IMR-90 (cell line): ENCODE measurements at regions not wholly inside any gene's neighbourhood (a gene's known extent, or its start where the extent isn't known, plus 50 kb on each side); places are given as distances from the start of the nearest gene placed in this dataset.

Experiments used
- ATAC-seq: fragments of 200-7000 bp; cut with Tn5 transposase; 2 replicates; pipeline ENCODE4 v1.9.1; 2020; ENCODE audit warnings: low read depth, mild to moderate bottlenecking, moderate library complexity
- BruUV-seq: library from RNA; stranded (reverse); fragments of 400-500 nt; replicated peaks from 2 replicates; lab custom pipeline; 2021; lab: Mats Ljungman, UMichigan
- CTCF ChIA-PET: fragments of 300-600 bp; formaldehyde crosslinking; extraction: SDS; loops from one replicate; lab custom pipeline; 2021; ENCODE audit warnings: antibody characterized with exemption; lab: Yijun Ruan, JAX
- POLR2A ChIA-PET: fragments of 300-600 bp; sonication (Branson Sonifier 250); formaldehyde crosslinking; loops from one replicate; lab custom pipeline; 2022; ENCODE audit warnings: antibody characterized with exemption; ENCODE audit not compliant: unreplicated experiment; lab: Charles Lee
- DNase-seq: peaks from one replicate; pipeline ENCODE4 v3.0.0; 2013
- H2AFZ ChIP-seq: replicated peaks from 2 replicates; pipeline ENCODE3; 2013; ENCODE audit warnings: low read length, mild to moderate bottlenecking; ENCODE audit not compliant: poor library complexity
- H2AK5ac ChIP-seq: 2 replicates; pipeline ENCODE4 v1.6.1; 2013; ENCODE audit warnings: low read depth, low read length, inconsistent platforms
- H2AK9ac ChIP-seq: replicated peaks from 2 replicates; pipeline ENCODE3; 2013; ENCODE audit warnings: mild to moderate bottlenecking, low read depth, low read length, moderate library complexity; ENCODE audit not compliant: poor library complexity
- H2BK120ac ChIP-seq: 2 replicates; pipeline ENCODE4 v1.6.1; 2013; ENCODE audit warnings: low read depth, low read length, inconsistent platforms
- H2BK15ac ChIP-seq: 3 replicates; pipeline ENCODE4 v1.6.1; 2013; ENCODE audit warnings: low read depth, low read length, inconsistent platforms
- H2BK20ac ChIP-seq: 2 replicates; pipeline ENCODE4 v1.6.1; 2013; ENCODE audit warnings: low read depth, mild to moderate bottlenecking, inconsistent platforms, low read length, moderate library complexity
- H2BK5ac ChIP-seq: 2 replicates; pipeline ENCODE4 v1.6.1; 2013; ENCODE audit warnings: mild to moderate bottlenecking, low read depth, low read length, inconsistent platforms; ENCODE audit not compliant: poor library complexity, severe bottlenecking
- H3K14ac ChIP-seq: replicated peaks from 2 replicates; pipeline ENCODE4 v1.6.1; 2013; ENCODE audit warnings: low read depth, low read length, inconsistent platforms
- H3K18ac ChIP-seq: 2 replicates; pipeline ENCODE4 v1.6.1; 2013; ENCODE audit warnings: low read depth, low read length, control low read depth
- H3K23ac ChIP-seq: 2 replicates; pipeline ENCODE4 v1.6.1; 2013; ENCODE audit warnings: low read depth, low read length, inconsistent platforms
- H3K27ac ChIP-seq: 2 replicates; pipeline ENCODE4 v1.5.1; 2013; ENCODE audit warnings: mild to moderate bottlenecking, control low read depth, low read length; ENCODE audit not compliant: insufficient read depth
- H3K27me3 ChIP-seq: 2 replicates; pipeline ENCODE4 v1.6.1; 2013; ENCODE audit warnings: low read length; ENCODE audit not compliant: control insufficient read depth, insufficient read depth
- H3K36me3 ChIP-seq: 2 replicates; pipeline ENCODE4 v1.6.1; 2013; ENCODE audit warnings: low read length, mixed read lengths; ENCODE audit not compliant: control insufficient read depth, insufficient read depth
- H3K4ac ChIP-seq: 2 replicates; pipeline ENCODE4 v1.6.1; 2013; ENCODE audit warnings: low read depth, low read length, inconsistent platforms
- H3K4me1 ChIP-seq: 2 replicates; pipeline ENCODE4 v1.6.1; 2013; ENCODE audit warnings: low read length, mixed read lengths; ENCODE audit not compliant: control insufficient read depth, insufficient read depth
- H3K4me2 ChIP-seq: 2 replicates; pipeline ENCODE4 v1.6.1; 2013; ENCODE audit warnings: low read depth, mild to moderate bottlenecking, control low read depth, low read length, moderate library complexity
- H3K4me3 ChIP-seq: 2 replicates; pipeline ENCODE4 v1.5.1; 2013; ENCODE audit warnings: low read depth, mild to moderate bottlenecking, control low read depth, low read length, moderate library complexity; ENCODE audit not compliant: insufficient read depth
- H3K56ac ChIP-seq: 2 replicates; pipeline ENCODE4 v1.6.1; 2013; ENCODE audit warnings: low read length, inconsistent platforms; ENCODE audit not compliant: insufficient read depth; ENCODE audit errors: extremely low read depth
- H3K79me1 ChIP-seq, 2 experiments: 2 replicates each; pipeline ENCODE4 v1.6.1; 2013; ENCODE audit warnings: low read length in 2 of 2, inconsistent platforms in 1 of 2, low read depth in 1 of 2
- H3K9ac ChIP-seq: 2 replicates; pipeline ENCODE4 v1.6.1; 2013; ENCODE audit warnings: low read depth, low read length, control low read depth
- H3K9me1 ChIP-seq: 2 replicates; pipeline ENCODE4 v1.6.1; 2013; ENCODE audit warnings: low read length, inconsistent platforms; ENCODE audit not compliant: insufficient read depth
- H3K9me3 ChIP-seq: 2 replicates; pipeline ENCODE4 v1.6.1; 2013; ENCODE audit warnings: low read length; ENCODE audit not compliant: control insufficient read depth, insufficient read depth
- H4K20me1 ChIP-seq: 2 replicates; pipeline ENCODE4 v1.6.1; 2013; ENCODE audit warnings: low read length, inconsistent platforms; ENCODE audit not compliant: insufficient read depth
- H4K5ac ChIP-seq: 2 replicates; pipeline ENCODE4 v1.6.1; 2013; ENCODE audit warnings: mild to moderate bottlenecking, low read depth, low read length, control low read depth
- H4K8ac ChIP-seq, 2 experiments: 2 replicates each; pipeline ENCODE4 v1.6.1; 2013; ENCODE audit warnings: low read depth in 2 of 2, low read length in 2 of 2, control low read depth in 1 of 2, inconsistent platforms in 1 of 2
- H4K91ac ChIP-seq: 2 replicates; pipeline ENCODE4 v1.6.1; 2013; ENCODE audit warnings: low read depth, low read length, inconsistent platforms; ENCODE audit not compliant: insufficient read depth
- BHLHE40 ChIP-seq: fragments of 150-350 bp; IDR thresholded peaks from 2 replicates; pipeline ENCODE4 v1.6.1; 2016; ENCODE audit warnings: mild to moderate bottlenecking, low read depth, low read length
- CEBPB ChIP-seq: IDR thresholded peaks from 2 replicates; pipeline ENCODE4 v1.6.1; 2012; ENCODE audit warnings: low read depth, low read length, improper control_type of control experiment
- CHD1 ChIP-seq: IDR thresholded peaks from 2 replicates; pipeline ENCODE4 v1.6.1; 2012; ENCODE audit warnings: low read depth, low read length, improper control_type of control experiment
- FOS ChIP-seq: fragments of 150-350 bp; IDR thresholded peaks from 2 replicates; pipeline ENCODE4 v1.6.1; 2016; ENCODE audit warnings: low read depth, low read length
- MAFK ChIP-seq: IDR thresholded peaks from 2 replicates; pipeline ENCODE4 v1.6.1; 2012; ENCODE audit warnings: low read depth, low read length, improper control_type of control experiment
- MAZ ChIP-seq: IDR thresholded peaks from 2 replicates; pipeline ENCODE4 v1.6.1; 2012; ENCODE audit warnings: low read depth, mild to moderate bottlenecking, low read length, improper control_type of control experiment, moderate library complexity, borderline replicate concordance
- MXI1 ChIP-seq: IDR thresholded peaks from 2 replicates; pipeline ENCODE4 v1.6.1; 2012; ENCODE audit warnings: low read depth, mild to moderate bottlenecking, low read length, moderate library complexity, borderline replicate concordance
- NFE2L2 ChIP-seq: fragments of 150-350 bp; IDR thresholded peaks from 2 replicates; pipeline ENCODE4 v1.6.1; 2016; ENCODE audit warnings: low read depth, mild to moderate bottlenecking, low read length
- POLR2A ChIP-seq: IDR thresholded peaks from 2 replicates; pipeline ENCODE4 v1.6.1; 2012; ENCODE audit warnings: mild to moderate bottlenecking, low read depth, low read length
- RAD21 ChIP-seq: IDR thresholded peaks from 2 replicates; pipeline ENCODE4 v1.6.1; 2012; ENCODE audit warnings: low read length, improper control_type of control experiment
- RCOR1 ChIP-seq: IDR thresholded peaks from 2 replicates; pipeline ENCODE4 v1.6.1; 2012; ENCODE audit warnings: mild to moderate bottlenecking, low read length, improper control_type of control experiment; ENCODE audit not compliant: insufficient replicate concordance
- RFX5 ChIP-seq: IDR thresholded peaks from 2 replicates; pipeline ENCODE4 v1.8.0; 2012; ENCODE audit warnings: low read depth, mild to moderate bottlenecking, low read length, moderate library complexity
- SMC3 ChIP-seq: fragments of 150-350 bp; IDR thresholded peaks from 2 replicates; pipeline ENCODE4 v1.6.1; 2016; ENCODE audit warnings: low read depth, mild to moderate bottlenecking, antibody characterized with exemption, low read length, moderate library complexity
- WGBS, 2 experiments: methylation state at CpG; one replicate each; pipeline versions ENCODE4 v1.1.5 to v1.1.7; 2013; ENCODE audit warnings: missing lambda C conversion rate in 2 of 2; ENCODE audit not compliant: insufficient read length in 1 of 2; ENCODE audit errors: extremely low coverage in 2 of 2; 5-methylcytosine and 5-hydroxymethylcytosine counted together
- dilution Hi-C: fragments of 300-500 bp; cut with HindIII; formaldehyde crosslinking; loops from one replicate; pipeline ENCODE4 v1.14.3; 2018; ENCODE audit warnings: low sequenced_read_pairs; ENCODE audit not compliant: unreplicated experiment
- in situ Hi-C: fragments of 300-500 bp; cut with MboI; formaldehyde crosslinking; loops from 3 replicates; pipeline ENCODE4 v1.14.3; 2019; ENCODE audit warnings: low sequenced_read_pairs, inconsistent platforms, mixed read lengths
- intact Hi-C: fragments of 100-400 bp; cut with micrococcal nuclease; formaldehyde crosslinking; loops from 2 replicates; pipeline ENCODE4 v1.10.0; 2022
- TF ChIP-seq, protein P1 (sequence below): conservative IDR thresholded peaks from 2 replicates; pipeline ENCODE4 v1.5.1; 2012; ENCODE audit warnings: mild to moderate bottlenecking, low read depth, low read length, improper control_type of control experiment
- TF ChIP-seq, protein P2 (sequence below): fragments of 150-350 bp; IDR thresholded peaks from 2 replicates; pipeline ENCODE4 v1.6.1; 2016; ENCODE audit warnings: low read depth, mild to moderate bottlenecking, low read length, moderate library complexity, borderline replicate concordance
- TF ChIP-seq, protein P3 (sequence below): fragments of 150-350 bp; IDR thresholded peaks from 2 replicates; pipeline ENCODE4 v1.6.1; 2017; ENCODE audit warnings: mild to moderate bottlenecking, antibody characterized with exemption, low read length, low read depth

DNA sequence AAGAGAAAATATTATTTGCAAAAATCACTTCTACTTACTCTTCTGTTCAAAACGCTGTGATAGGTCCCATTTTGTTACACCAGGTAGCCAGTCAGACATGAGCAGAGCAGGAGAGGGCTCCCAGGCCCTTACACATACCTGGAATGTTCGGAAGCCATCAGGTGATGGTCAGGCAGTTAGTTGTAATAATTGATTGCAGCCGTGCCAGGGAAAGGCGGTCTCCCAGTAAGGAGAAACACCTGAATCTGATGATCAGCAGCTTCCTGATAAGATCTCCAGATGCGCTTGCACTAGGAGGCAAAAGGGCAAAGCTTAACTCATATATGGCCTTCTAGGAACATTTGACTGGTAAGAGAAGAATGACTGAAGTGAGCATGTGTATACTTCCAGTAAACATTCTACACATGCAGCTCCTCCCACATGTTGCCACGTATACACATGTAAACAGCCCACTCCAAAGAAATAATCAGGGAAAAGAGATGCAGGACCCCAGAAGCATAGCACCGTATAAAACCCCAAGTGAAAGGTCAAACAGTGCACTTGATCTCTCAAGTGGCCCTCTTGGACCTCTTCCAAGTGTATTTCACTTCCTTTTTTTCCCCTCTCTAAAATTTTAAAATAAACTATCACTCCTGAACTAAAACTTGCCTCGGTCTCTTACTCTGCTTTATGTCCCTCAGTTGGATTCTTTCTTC, 1338.0 kb downstream of the FSTL5 start:
- Histone ChIP-seq H2BK20ac (no peak overlapping the region), H3K4ac (no peak overlapping the region), H3K18ac (no peak overlapping the region), H2AK9ac (no peak overlapping the region), H4K8ac (no peak overlapping the region), H3K9me1 (no peaks in the 10 kb centered on the region), H3K4me2 (no peak overlapping the region), H3K27ac (no peak overlapping the region), H2BK5ac (no peak overlapping the region), H2BK15ac (no peak overlapping the region), H3K23ac (no peak overlapping the region), H3K14ac (no peak overlapping the region), H2BK120ac (no peak overlapping the region), H3K56ac (no peak overlapping the region), H3K79me1 (no peaks in the 10 kb centered on the region), H3K4me3 (no peak overlapping the region), H3K36me3 (no peaks in the 10 kb centered on the region), H4K5ac (no peak overlapping the region), H3K9me3 (peaks cover 3% of the 10 kb centered on the region; the same call in 1 of the 2 replicates), H3K9ac (no peak overlapping the region), H2AFZ (no peak overlapping the region), H3K27me3 (no peaks in the 10 kb centered on the region), H4K91ac (no peak overlapping the region), H3K4me1 (no peaks in the 10 kb centered on the region), H2AK5ac (no peak overlapping the region), H4K20me1 (no peaks in the 10 kb centered on the region)
- dilution Hi-C loops: no loop called here
- in situ Hi-C loops: no loop called here
- ChIA-PET POLR2A (no interaction called here), CTCF (no interaction called here)
- WGBS, 2 experiments: 40% methylated on average over 2 of the region's 8 CpGs; no CpG with 5 or more reads in 1 of the 2 experiments
- BruUV-seq: no TSS peak
- DNase-seq: no peak
- ATAC-seq: no peak
- TF ChIP-seq, protein P1, sequence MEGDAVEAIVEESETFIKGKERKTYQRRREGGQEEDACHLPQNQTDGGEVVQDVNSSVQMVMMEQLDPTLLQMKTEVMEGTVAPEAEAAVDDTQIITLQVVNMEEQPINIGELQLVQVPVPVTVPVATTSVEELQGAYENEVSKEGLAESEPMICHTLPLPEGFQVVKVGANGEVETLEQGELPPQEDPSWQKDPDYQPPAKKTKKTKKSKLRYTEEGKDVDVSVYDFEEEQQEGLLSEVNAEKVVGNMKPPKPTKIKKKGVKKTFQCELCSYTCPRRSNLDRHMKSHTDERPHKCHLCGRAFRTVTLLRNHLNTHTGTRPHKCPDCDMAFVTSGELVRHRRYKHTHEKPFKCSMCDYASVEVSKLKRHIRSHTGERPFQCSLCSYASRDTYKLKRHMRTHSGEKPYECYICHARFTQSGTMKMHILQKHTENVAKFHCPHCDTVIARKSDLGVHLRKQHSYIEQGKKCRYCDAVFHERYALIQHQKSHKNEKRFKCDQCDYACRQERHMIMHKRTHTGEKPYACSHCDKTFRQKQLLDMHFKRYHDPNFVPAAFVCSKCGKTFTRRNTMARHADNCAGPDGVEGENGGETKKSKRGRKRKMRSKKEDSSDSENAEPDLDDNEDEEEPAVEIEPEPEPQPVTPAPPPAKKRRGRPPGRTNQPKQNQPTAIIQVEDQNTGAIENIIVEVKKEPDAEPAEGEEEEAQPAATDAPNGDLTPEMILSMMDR: no peak
- TF ChIP-seq RCOR1 (no peak), MXI1 (no peak), FOS (no peak), SMC3 (no peak), RFX5 (no peak), CEBPB (no peak), CHD1 (no peak), MAZ (no peak), POLR2A (no peak), RAD21 (no peak), BHLHE40 (no peak), MAFK (no peak), NFE2L2 (no peak)
- TF ChIP-seq, protein P2, sequence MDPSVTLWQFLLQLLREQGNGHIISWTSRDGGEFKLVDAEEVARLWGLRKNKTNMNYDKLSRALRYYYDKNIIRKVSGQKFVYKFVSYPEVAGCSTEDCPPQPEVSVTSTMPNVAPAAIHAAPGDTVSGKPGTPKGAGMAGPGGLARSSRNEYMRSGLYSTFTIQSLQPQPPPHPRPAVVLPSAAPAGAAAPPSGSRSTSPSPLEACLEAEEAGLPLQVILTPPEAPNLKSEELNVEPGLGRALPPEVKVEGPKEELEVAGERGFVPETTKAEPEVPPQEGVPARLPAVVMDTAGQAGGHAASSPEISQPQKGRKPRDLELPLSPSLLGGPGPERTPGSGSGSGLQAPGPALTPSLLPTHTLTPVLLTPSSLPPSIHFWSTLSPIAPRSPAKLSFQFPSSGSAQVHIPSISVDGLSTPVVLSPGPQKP: no peak
- TF ChIP-seq, protein P3, sequence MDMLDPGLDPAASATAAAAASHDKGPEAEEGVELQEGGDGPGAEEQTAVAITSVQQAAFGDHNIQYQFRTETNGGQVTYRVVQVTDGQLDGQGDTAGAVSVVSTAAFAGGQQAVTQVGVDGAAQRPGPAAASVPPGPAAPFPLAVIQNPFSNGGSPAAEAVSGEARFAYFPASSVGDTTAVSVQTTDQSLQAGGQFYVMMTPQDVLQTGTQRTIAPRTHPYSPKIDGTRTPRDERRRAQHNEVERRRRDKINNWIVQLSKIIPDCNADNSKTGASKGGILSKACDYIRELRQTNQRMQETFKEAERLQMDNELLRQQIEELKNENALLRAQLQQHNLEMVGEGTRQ: no peak
- intact Hi-C loops: no loop called here
